ENCODE measurements at regions not wholly inside any gene's neighbourhood (a gene's known extent, or its start where the extent isn't known, plus 50 kb on each side); places are given as distances from the start of the nearest gene placed in this dataset.

- TF ChIP-seq CTCF (conservative IDR thresholded peaks at IDR 0.05; ENCODE audit: low read length) = no peak
- DNase-seq (ENCODE audit: low read depth) = peak; percentile 54
- no peak overlapping the region for H3K4me3 ChIP-seq (ENCODE audit: low read length)
These were observed 249.9 kb upstream of the RBBP8 start for GRCh38 chr18:22683196-22683676.

GRCh38 chr18:22683786-22684185 lies 249.3 kb upstream of the RBBP8 start:
- no peak for DNase-seq (ENCODE audit: low read depth)
- TF ChIP-seq CTCF (conservative IDR thresholded peaks at IDR 0.05; ENCODE audit: low read length) = no peak
- H3K4me3 ChIP-seq (ENCODE audit: low read length) = no peak overlapping the region

- no peak overlapping the region for H3K4me3 ChIP-seq (ENCODE audit: low read length)
- no peak for TF ChIP-seq CTCF (conservative IDR thresholded peaks at IDR 0.05; ENCODE audit: low read length)
- no peak for DNase-seq (ENCODE audit: low read depth)
These were observed 248.9 kb upstream of the RBBP8 start for GRCh38 chr18:22684268-22684667.

- H3K4me3 ChIP-seq (ENCODE audit: low read length) = no peak overlapping the region
- DNase-seq (ENCODE audit: low read depth) = no peak
- no peak for TF ChIP-seq CTCF (conservative IDR thresholded peaks at IDR 0.05; ENCODE audit: low read length)
These were observed 247.3 kb upstream of the RBBP8 start for GRCh38 chr18:22685788-22686187.

- no peak for TF ChIP-seq CTCF (conservative IDR thresholded peaks at IDR 0.05; ENCODE audit: low read length)
- no peak overlapping the region for H3K4me3 ChIP-seq (ENCODE audit: low read length)
- no peak for DNase-seq (ENCODE audit: low read depth)
These were observed 245.0 kb upstream of the RBBP8 start for GRCh38 chr18:22687892-22688680.

GRCh38 chr18:22688877-22689496 lies 244.1 kb upstream of the RBBP8 start:
- DNase-seq (ENCODE audit: low read depth) = no peak
- H3K4me3 ChIP-seq (ENCODE audit: low read length) = no peak overlapping the region
- no peak for TF ChIP-seq CTCF (conservative IDR thresholded peaks at IDR 0.05; ENCODE audit: low read length)

GRCh38 chr18:22689712-22690111 lies 243.4 kb upstream of the RBBP8 start:
- no peak for TF ChIP-seq CTCF (conservative IDR thresholded peaks at IDR 0.05; ENCODE audit: low read length)
- no peak overlapping the region for H3K4me3 ChIP-seq (ENCODE audit: low read length)
- no peak for DNase-seq (ENCODE audit: low read depth)
